Prostate gland (tissue), 2 donors: ENCODE measurements at regions not wholly inside any gene's neighbourhood (a gene's known extent, or its start where the extent isn't known, plus 50 kb on each side); places are given as distances from the start of the nearest gene placed in this dataset.

Source experiments
- CTCF ChIP-seq, 4 experiments: fragments of 200-600 bp in 2 of 4; fragments of 450-650 bp in 2 of 4; sonication (generic) in 2 of 4; IDR thresholded peaks; 1 replicate in 3 of 4; 2 replicates in 1 of 4; pipeline ENCODE4 v1.5.1; 2016 to 2019; ENCODE audit warnings: antibody characterized with exemption in 4 of 4, mild to moderate bottlenecking in 2 of 4, moderate library complexity in 2 of 4
- POLR2A ChIP-seq: fragments of 450-650 bp; IDR thresholded peaks from one replicate; pipeline ENCODE4 v1.6.1; 2016; ENCODE audit warnings: antibody characterized with exemption, mild to moderate bottlenecking
- POLR2AphosphoS5 ChIP-seq: sonication (generic); formaldehyde crosslinking; IDR thresholded peaks from one replicate; pipeline ENCODE4 v1.6.1; 2017; ENCODE audit warnings: antibody characterized with exemption

DNA sequence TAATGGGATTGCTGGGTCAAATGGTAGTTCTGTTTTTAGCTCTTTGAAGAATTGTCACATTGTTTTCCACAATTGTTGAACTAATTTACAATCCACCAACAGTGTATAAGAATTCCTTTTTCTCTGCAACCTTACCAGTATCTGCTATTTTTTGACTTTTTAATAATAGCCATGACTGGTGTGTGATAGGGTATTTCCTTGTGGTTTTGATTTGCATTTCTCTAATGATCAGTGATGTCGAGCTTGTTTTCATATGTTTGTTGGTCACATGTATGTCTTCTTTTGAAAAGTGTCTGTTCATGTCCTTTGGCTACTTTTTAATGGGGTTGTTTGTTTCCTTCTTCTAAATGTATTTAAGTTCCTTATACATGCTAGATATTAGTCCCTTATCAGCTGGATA lies 322.3 kb downstream of the CDH2 start:
- TF ChIP-seq CTCF (IDR thresholded peaks at IDR 0.05): no peak
- no peak for TF ChIP-seq POLR2AphosphoS5
- TF ChIP-seq POLR2A: no peak
